Lung microvascular endothelial cell (primary cell): ENCODE measurements at regions not wholly inside any gene's neighbourhood (a gene's known extent, or its start where the extent isn't known, plus 50 kb on each side); places are given as distances from the start of the nearest gene placed in this dataset.

Experiments
- DNase-seq, 2 donors: peaks; one replicate each; pipeline versions ENCODE4 v3.0.0 to v3.0.0-alpha.2; 2010; ENCODE audit warnings: low read depth in 2 of 2

DNA sequence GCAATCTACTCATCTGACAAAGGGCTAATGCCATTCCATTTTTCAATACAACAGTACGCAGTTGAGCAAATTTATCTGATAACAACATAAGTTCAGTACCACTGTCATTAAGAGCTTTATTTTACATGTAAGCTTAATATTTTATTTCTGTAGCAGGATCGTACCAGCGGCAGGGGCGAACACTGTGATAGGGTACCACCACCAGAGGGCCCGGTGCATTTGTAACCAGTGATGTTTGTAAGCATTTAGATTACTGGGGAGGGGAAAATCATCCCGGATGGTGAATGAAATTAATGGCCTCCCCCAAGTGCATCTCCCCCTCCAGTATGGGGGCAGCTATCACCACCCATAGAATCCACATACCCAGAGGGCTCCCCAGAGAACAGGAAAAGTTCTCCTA lies 179.0 kb downstream of the ADGRA3 start:
- DNase-seq: no peak

DNA sequence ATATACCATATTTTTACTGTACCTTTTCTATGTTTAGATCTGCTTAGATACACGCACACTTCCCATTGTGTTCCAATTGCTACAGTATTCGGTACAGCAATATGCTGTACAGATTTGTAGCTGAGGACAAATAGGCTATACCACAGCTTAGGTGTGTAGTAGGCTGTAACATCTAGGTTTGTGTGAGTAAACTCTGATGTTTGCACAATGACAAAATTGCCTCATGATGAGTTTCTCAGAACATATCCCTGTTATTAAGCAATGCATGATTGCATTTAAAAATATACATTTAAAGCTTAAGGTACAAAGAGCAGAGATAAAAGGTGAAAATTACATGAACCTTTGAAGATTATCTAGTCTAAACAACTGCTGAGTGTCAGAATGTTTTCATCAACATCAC lies 181.7 kb downstream of the ADGRA3 start:
- no peak for DNase-seq

DNA sequence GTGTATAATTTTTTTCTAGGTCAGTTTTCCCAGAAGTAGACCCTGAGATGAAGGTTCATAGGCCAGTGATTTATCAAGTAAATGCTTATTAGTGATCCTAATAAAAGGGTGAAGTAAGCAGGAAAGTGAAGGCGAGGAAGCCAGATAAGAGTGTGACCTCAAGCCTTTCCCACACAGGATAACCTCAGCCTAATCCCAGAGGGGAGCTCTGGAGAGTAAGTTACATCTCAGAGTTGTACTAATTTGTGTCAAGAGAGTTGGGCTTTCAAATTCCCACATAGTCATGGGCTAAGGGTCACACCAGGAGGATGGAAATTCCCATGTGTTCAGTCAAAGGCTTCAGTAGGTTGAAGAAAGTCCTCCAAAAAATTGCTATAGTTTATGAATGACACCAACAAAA lies 191.4 kb downstream of the ADGRA3 start:
- no peak for DNase-seq

DNA sequence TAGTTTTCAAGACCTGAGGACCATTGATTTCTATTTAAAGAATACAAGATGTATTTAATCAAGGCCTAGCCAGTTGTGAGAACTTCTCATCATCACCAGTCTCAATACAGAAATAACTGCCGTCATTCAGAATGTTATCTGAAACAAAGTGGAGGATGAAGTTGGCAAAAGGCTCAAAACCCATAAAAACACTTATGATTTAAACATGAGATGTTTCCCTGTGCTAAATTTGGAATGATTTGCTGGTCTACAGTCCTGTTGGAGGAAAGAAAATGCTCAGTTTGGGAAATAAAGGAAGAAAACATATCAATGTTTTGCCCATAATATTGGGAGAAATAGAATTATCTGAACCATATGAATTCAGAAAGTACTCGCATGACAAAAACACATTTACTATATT lies 192.2 kb downstream of the ADGRA3 start:
- DNase-seq: no peak

- no peak for DNase-seq
These were observed 192.9 kb downstream of the ADGRA3 start for GRCh38 chr4:22322996-22323395.

- DNase-seq: no peak
These were observed 200.2 kb downstream of the ADGRA3 start for GRCh38 chr4:22315628-22316027.

- DNase-seq: no peak
These were observed 201.9 kb downstream of the ADGRA3 start for GRCh38 chr4:22313976-22314375.

GRCh38 chr4:22312113-22312512 lies 203.8 kb downstream of the ADGRA3 start:
- no peak for DNase-seq

GRCh38 chr4:22301253-22301652 lies 214.6 kb downstream of the ADGRA3 start:
- DNase-seq: no peak

DNA sequence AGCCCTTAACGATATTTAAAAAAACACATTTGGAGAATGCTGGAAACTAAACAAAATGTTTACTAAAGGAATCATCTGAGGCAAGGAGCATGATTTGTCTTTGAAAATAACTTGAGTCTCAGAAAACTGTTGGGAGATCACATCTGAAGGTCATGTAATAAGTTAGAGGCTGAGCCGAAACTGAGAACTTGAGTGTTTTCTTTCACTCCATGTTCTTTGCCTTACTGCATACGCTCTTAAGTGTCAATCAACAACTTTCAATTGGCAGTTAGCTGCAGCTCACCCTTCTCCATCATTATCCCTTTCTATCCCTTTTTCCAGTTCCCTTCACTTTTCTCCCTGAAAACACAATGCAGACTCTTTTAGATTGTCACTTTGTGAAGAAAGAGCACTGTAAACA lies 216.2 kb downstream of the ADGRA3 start:
- DNase-seq: no peak

DNA sequence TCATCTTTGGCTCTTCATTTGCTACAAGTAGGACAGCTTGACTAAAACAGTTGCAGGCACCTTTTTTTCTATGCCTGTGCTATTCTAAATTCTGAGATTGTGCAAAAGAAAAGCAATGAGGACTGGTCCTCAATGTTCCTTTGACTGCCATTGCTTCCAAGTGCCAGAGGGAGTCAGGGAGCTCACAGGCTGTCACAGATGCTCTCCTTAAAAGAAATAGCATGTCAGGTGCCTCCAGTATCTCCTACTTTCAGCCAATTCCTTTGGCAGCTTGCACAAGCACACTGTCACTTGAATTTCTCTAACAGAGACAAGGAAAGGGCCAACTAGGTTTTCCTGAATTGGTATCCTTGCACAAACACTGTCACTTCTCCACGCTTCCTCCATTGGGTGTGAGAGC lies 228.2 kb downstream of the ADGRA3 start:
- DNase-seq: no peak

DNA sequence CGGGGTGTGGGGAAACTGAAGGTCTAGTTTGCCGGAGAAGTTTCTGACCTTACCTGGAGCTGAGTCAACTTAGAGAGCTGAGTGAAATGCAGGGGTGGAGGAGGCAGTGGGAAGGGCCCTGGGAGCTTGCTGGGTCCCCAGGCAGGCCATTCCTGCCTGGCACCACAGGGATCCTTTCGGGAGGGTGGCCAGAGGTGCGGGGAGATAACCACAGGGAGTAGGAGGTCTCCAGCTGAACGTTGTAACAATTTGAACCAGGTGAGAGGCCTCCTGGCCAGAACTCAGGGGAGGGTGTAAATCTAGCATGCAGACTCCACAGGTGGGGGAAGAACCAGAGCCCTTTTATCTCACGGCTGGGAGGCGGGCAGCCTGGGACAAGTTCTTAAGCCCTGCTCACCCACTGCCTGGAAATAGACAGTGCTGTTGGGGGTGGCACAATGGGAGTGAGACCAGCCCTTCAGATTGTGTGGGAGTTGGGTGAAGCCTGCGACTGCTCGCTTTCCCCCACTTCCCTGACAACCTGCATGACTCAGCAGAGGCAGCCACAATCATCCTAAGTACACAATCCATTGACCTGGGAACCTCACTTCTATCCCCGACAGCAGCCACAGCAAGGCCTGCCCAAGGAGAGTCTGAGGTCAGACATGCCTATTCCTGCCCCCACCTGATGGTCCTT lies 247.4 kb downstream of the ADGRA3 start:
- no peak for DNase-seq

DNA sequence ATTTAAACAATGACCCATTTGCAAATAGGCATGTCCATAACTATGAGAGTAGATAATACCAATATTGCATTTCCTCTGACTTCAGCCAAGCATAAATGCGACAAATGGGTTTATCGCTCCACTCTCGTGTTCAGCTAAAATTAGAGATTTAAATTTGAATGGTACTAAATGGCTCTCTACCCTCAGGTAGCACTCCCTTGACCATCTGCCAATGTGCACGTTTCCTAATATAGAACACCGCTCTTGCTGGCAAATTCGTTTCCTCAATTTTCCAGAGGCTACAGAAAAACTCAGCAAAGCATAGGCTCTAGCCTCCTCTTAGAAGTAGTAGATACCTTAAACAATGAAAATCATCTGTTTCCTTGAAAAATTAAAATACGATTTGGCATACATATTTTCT lies 251.6 kb downstream of the ADGRA3 start:
- DNase-seq: no peak

- DNase-seq: no peak
These were observed 262.4 kb downstream of the ADGRA3 start for GRCh38 chr4:22253431-22253830.

DNA sequence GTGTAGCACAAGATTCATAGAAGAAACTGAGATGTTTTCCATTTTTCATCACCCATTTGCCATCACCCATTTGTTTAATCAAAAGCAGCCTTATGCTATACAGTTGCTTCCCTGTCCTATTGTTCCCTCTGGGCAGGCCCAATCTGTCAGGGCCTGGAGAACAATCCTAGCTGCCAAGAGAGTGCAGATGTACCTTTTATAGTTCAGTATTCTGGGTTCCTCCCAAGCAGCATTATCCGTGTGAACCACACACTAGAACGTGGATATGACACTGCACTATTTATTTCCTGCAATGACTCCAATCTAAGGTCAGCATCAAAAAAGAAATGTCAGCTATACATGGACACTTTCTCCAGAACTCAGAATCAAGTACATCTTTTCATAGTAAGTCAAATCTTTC lies 269.0 kb downstream of the ADGRA3 start:
- DNase-seq: no peak

DNA sequence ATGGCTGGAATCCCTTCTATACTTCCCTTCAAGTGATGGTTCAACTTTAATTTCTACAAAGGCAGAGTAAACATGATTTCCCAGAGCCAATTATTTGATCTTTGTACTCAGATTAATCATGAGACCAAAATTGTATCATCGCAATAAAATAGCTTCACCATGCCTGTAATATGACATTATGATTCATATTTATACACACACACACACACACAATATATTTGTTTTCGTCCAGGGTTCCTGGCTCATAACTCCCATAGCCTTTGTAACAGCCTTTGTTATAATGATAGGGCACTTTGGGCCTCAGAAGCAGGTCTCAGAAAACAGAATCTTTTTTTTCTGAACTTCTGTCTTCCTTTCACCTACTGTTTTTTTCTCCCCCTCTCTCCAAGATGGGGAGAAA lies 270.6 kb downstream of the ADGRA3 start:
- no peak for DNase-seq

GRCh38 chr4:22241415-22241814 lies 274.5 kb downstream of the ADGRA3 start:
- DNase-seq: no peak

DNA sequence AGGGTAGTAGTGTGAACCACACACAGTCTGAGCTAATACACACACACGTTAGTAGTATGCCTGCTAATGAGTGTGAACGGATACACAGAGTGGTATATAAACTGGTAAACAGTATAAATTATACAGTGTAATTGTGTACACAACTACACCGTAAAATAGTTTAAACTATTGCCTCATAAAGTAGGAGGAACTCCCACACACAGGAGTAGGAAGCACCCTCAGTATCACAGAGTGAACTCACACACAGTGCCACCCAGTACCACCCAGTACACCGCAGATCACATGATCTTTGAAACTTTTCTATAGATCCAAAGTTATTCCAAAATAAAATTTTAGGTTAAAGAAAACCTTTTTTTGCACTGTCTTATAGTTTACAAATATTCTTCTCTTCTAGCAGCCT lies 275.1 kb downstream of the ADGRA3 start:
- no peak for DNase-seq

GRCh38 chr4:22238742-22239141 lies 277.1 kb downstream of the ADGRA3 start:
- DNase-seq: no peak

DNA sequence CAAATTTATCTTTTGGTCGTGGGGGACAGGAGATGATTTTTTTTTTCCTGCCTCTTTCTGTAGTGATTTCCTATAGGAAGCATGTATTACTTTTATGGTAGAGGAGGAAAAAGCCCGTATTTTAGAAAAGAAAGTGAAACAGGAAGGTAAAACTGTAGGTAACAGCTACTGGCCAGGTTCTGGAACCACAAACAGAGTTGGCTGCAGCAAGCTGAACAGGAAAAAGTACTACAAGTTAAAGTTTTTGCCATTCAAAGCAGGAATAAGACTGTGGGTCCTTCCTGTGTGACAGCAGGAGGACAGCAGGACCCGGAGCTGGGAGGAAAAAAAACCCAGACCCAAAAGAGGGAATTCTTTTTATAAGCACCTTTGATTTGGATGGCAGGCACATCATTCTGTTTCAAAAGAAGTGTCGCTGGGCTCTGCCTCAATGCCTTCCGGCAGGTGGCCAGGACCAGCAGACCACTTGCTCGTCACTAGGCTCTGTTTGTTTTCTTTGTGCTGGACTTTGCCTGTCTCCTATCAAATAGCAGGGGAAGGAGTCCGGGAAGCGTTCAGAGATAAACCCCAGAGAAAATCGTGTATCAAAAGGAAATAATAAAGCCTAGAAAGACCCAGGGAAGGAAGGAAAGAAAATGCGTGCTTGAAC lies 277.9 kb downstream of the ADGRA3 start:
- no peak for DNase-seq

DNA sequence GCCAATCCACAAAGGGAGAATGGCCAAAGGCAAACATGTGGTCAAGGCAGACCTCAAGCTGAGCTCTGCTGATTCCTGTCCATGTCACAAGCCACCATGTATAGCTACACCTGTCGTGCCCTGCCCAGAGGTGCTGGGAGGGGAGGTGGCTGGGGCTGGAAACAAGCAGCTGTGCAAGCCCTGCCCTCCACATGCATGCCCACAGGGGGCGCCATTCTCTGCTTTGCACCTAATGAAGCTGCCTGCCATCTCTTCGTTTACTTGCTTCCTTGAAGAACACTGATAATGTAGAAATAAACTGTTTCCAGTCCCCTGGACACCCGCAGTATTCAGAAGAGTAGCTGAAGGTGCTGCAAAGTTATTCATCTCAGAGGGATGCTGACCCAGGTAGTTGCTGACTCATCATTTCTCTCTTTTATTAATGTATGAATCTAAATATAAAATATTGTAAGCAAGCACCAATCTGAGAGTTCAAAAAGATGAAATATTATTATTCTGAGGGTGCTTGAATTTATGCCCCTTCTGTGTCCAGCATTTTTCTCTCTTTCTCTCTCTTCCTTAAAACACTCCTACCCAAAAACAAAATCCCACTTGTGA lies 278.6 kb downstream of the ADGRA3 start:
- peak; percentile 2 to 3 for DNase-seq

DNA sequence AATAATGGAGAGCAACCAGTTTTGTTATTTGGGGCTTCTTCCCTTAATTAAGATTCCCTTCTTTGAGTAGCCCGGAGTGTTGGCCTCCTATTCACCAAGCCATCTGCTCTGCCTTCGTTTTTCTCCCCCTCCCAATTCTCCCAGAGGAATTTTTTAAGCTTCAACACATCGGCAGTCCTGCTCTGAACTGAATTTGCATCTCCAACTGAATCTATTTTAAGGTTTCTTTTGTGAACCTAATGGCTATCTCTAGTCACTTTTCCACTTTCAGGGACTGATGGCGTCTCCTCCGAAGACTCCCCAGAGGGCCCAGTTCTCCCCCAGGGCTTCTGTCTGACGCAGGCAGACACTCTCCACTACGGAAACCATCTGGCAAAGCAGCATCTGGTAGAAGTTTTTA lies 280.2 kb downstream of the ADGRA3 start:
- DNase-seq: no peak

DNA sequence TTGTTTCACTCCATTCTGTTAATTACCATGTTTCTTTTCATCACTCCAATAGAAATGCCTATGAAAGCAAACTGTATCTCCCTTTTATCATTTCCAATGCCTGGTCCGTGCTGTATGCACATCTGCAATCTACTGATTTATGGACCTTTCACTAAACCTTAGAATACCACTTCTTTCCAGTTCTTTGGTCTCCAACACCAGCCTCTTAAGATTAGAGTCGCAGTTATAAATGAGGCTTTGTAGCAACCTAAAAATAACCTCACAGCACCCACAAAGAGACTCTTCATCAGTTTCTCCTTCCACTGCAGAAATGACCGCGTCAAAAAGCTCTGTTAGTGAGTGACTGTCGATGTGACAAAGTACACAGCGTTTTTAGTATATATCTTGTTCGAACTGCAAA lies 282.6 kb downstream of the ADGRA3 start:
- no peak for DNase-seq
